Fibroblast of skin of left quadriceps (primary cell): ENCODE measurements at regions not wholly inside any gene's neighbourhood (a gene's known extent, or its start where the extent isn't known, plus 50 kb on each side); places are given as distances from the start of the nearest gene placed in this dataset.
"Not testable (repeated sequence)": the region's sequence is repeated elsewhere in the genome, so short reads cannot be mapped to it uniquely, and the experiment has no call there.

Experiments
- DNase-seq, 2 experiments: peaks; one replicate each; pipeline ENCODE4 v3.0.0-alpha.2; 2013; ENCODE audit warnings: low read depth in 2 of 2

DNA sequence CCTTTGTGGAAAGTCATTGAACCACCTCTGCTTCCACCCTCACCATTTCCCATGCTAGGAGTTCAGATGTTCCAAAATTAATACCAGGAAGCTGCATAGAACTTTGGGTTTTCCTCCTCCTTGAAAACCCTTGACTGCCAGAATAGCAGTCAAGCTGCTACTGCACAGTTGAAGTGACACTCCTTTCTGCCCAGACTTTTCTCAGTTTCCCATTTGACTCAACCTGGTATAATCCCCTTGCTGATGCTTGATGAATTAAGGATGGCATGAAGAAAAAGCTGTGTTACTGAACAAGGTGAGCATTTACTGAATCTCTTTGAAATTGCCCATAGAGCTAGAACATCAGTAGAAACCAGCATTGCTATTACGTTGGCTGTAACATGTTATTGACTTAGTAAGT, 286.0 kb downstream of the EDEM1 start:
- no peak for DNase-seq

- DNase-seq = no peak
Observed at GRCh38 chr3:5476403-5476802, 288.9 kb downstream of the EDEM1 start.

DNA sequence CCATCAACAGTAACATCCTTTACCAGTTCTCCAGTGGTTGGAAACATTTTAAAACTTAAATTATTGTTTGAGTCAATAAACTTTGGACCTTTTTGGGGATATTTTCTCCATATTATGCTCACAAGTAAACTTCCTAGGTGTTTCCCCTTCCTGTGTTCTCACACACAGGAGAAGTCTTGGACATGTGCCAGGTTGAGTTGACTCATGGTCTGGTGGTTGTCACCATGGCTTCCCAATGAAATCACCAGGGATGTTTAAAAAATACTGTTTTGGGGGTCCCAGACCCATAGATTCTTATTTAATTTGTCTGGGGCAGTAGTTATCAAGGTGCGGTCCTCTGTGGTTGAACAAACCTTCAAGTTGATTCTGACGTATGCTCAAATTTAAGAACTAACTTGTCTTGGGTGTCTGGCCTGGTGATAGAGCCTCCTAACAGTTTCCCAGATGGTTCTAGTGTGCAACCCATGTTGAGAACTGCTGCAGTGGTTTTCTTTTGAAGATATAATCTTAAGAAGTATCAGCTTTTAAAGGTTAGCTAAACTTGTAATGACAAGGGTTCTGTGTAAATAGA, 291.8 kb downstream of the EDEM1 start:
- no peak for DNase-seq

DNA sequence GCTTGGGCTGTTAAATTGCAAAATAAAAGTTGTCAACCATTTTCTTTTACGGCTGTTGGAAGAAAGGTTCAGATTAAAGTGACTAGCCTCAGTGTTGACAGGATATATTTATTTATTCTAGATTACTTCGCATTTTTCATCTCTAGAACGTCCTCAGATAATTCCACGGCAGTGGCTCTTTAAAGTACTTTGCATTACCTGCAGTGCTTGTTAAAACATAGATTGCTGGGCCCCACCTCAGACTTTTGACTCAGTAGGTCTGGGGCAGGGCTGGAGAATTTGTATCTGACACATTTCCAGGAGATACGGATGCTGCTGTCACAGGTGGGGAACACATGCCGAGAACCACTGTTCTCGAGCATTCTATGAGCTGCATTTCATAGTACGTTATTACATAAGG, 292.7 kb downstream of the EDEM1 start:
- DNase-seq = no peak

DNA sequence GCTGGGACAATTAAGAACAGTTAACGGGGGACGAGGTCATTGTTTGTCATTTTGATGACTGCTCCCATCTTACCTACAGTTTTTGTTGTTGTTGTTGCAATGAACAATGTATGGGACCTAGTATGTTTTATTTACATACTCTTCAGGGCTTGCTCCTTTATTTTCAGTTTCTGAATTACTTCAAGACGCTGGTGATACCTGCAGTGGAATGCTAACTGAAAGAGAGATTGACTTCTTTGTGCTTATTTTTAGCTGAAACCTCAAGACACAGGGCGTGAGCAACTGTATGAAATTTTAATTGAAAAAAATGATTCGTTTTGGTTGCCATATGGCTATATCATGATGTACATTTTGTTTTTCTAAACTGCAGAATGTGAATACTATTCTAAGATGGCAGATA, 297.9 kb downstream of the EDEM1 start:
- DNase-seq = no peak

GRCh38 chr3:5488771-5489170, 301.3 kb downstream of the EDEM1 start:
- no peak for DNase-seq

- DNase-seq = no peak
Observed at GRCh38 chr3:5489536-5489935, 302.0 kb downstream of the EDEM1 start.

- no peak for DNase-seq
Observed at GRCh38 chr3:5494905-5495519, 307.5 kb downstream of the EDEM1 start.

DNA sequence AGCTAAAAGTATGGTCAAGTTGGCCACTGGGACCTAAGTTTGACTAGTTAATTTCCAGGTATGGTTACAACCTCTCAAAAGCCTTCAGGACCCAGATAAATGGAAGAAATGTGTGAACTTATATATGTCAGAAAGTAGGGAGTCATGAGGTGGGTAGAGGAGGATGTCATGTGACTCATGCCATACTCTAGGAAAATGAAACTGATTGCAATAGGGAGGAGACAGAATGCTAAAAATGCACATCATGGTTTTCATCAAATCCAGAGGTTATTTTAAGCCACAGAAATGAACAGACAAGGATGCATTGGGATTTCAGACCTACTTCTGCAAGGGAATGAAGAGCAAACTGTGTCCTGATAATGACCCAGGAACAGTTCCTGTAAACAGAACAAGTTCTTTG, 310.0 kb downstream of the EDEM1 start:
- DNase-seq = no peak

GRCh38 chr3:5498981-5499380, 311.5 kb downstream of the EDEM1 start:
- no peak for DNase-seq

GRCh38 chr3:5499404-5499803, 311.9 kb downstream of the EDEM1 start:
- DNase-seq = no peak

DNA sequence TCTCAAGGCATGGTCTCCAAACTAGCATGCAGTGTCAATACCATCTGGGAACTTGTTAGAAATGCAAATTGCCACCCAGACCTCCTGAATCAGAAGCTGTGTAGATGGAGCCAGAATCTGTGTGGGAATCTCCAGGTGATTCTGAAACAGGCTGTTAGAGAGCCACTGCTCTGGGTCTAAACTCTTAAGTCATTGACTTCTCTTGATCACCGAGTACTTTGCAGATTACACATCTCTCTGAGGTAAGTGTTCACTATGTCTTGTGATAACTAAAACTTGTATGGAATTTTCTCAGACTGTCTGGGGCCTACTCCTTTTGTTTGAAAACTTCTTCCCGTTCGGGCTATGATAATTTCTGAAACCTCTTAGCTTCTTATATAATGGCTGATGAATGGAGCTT, 315.6 kb downstream of the EDEM1 start:
- DNase-seq = no peak

GRCh38 chr3:5504135-5504534, 316.6 kb downstream of the EDEM1 start:
- DNase-seq = no peak

DNA sequence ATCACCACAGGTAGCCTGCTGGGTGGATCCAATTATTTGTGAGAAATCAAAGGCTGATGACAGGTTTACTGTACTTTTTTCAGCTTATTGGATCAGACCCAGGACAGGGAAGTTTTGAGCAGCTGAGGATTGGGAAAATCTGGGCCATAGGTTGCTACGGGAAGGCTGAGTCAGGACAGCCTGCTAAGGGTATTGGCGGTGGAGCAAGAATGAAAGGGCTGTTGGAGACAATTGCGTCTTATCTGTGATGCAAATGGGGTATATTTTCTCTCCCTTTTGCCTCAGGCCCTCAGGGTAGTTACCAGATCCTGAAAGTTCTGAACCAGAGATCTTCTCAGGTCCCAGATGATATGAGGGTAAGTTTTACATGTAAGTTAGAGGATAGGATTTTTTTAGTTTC, 317.7 kb downstream of the EDEM1 start:
- DNase-seq = no peak

DNA sequence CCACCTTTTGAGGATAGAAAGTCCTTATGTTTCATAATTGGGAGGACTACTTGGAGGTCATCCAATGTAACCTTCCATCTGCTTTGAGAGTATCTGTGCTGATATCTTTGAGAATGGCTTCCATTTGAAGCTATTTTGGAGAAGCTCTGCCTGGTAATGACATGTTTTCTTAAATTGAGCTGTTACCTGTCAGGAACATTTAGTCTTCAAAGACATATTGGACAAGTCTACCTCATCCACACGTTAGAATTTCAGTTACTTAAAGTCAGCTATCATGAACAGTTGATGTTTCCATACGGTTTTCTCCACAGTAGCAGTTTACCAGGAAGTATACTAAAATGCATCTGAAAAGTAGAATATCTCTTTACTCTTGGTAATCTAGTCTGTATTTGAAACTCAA, 318.5 kb downstream of the EDEM1 start:
- DNase-seq = no peak

GRCh38 chr3:5508860-5509259, 321.4 kb downstream of the EDEM1 start:
- DNase-seq = not testable (repeated sequence)

DNA sequence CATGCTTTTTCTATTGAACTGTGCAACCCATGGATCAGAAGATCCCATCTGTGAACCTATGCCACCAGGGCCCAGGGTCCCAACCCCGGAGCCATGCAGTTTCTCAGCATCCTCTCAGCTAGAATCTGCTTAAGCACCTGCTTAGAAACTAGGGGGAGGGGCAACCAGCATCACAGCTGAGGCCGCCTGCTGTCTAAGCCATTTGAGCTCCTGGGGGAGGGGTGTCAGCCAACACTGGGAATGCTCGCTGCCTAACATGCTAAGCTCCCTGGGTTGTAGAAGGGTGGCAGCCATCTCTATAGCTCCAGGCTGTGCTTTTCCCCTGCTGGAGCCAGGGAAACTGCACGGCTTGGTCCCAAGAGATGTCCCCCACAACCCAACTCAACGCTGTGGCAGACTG, 322.8 kb downstream of the EDEM1 start:
- no peak for DNase-seq

- DNase-seq = no peak
Observed at GRCh38 chr3:5517921-5518320, 330.4 kb downstream of the EDEM1 start.

DNA sequence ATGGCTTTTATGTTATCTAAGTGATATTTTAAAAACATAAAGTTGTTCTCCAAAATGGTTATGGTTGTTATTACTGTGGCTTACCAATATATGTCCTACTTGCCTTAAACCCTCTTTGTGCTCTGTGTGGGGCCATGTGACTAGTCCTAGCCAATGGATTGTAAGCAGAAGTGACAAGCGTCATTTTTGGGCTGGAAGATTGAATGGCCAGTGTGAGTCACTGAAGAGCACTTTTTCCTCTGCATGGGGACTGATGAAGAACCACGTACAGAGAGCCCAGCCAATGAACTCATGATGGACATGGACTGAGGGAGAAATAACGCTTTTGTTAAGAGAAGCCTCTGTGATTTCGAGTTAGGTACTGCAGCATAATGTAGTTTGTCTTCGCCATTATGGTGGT, 332.7 kb downstream of the EDEM1 start:
- DNase-seq = no peak

DNA sequence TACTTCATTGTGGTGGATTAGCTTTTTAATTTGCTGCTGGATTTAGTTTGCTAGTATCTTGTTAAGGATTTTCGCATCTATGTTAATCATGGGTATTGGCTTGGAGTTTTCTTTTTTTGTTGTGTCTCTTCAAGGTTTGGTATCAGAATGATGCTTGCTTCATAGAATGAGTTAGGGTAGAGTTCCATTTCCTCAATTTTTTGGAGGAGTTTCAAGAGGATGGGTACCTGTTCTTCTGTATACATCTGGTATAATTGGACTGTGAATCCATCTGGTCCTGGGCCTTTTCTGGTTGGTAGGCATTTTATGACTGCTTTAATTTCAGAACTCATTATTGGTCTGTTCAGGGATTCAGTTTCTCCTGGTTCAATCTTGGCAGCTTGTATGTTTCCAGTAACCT, 335.6 kb downstream of the EDEM1 start:
- DNase-seq = no peak

- no peak for DNase-seq
Observed at GRCh38 chr3:5531039-5531438, 343.5 kb downstream of the EDEM1 start.

GRCh38 chr3:5531741-5532290, 344.3 kb downstream of the EDEM1 start:
- no peak for DNase-seq

DNA sequence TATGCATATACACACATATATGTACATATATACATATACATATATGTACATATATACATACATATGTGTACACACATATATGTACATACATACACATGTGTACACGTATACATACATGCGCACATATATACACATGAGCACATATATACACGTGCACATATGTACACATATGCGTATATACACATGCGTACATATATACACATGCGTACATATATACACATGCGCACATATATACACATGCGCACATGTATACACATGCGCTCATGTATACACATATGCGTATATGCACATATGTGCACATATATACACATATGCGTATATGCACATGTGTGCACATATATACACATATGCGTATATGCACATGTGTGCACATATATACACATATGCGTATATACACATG, 353.0 kb downstream of the EDEM1 start:
- DNase-seq = no peak

GRCh38 chr3:5542472-5542871, 355.0 kb downstream of the EDEM1 start:
- DNase-seq = no peak
